Epithelial cell of proximal tubule (primary cell): ENCODE measurements at regions not wholly inside any gene's neighbourhood (a gene's known extent, or its start where the extent isn't known, plus 50 kb on each side); places are given as distances from the start of the nearest gene placed in this dataset.
A peak's percentile ranks its signal among the peaks of the same experiment; 100 is the strongest.

Experiments
- DNase-seq: peaks from one replicate; pipeline ENCODE4 v3.0.0-alpha.2; 2011; ENCODE audit warnings: low read depth
- H3K4me3 ChIP-seq: 2 replicates; pipeline ENCODE4 v1.5.1; 2011; ENCODE audit warnings: low read depth, mild to moderate bottlenecking, low read length
- CTCF ChIP-seq: conservative IDR thresholded peaks from 2 replicates; pipeline ENCODE4 v1.5.1; 2012; ENCODE audit warnings: low read depth, mild to moderate bottlenecking, low read length

- no peak for DNase-seq
- H3K4me3 ChIP-seq, result no peak overlapping the region
- TF ChIP-seq CTCF, result no peak
Measured at GRCh38 chr3:73883497-73883896, 258.8 kb upstream of the PDZRN3 start.

GRCh38 chr3:73874606-73875369 is 250.0 kb upstream of the PDZRN3 start:
- DNase-seq, result no peak
- no peak for TF ChIP-seq CTCF
- H3K4me3 ChIP-seq, result no peak overlapping the region

GRCh38 chr3:73874161-73874560 is 249.4 kb upstream of the PDZRN3 start:
- no peak for TF ChIP-seq CTCF
- H3K4me3 ChIP-seq, result no peak overlapping the region
- DNase-seq, result no peak

GRCh38 chr3:73868688-73869315 is 244.1 kb upstream of the PDZRN3 start:
- no peak for DNase-seq

GRCh38 chr3:73867524-73867923 is 242.8 kb upstream of the PDZRN3 start:
- H3K4me3 ChIP-seq, result no peak overlapping the region
- TF ChIP-seq CTCF, result no peak
- no peak for DNase-seq

More at GRCh38 chr3:73868688-73869315, 244.1 kb upstream of the PDZRN3 start:
- TF ChIP-seq CTCF, result peak; percentile 71
- H3K4me3 ChIP-seq, result no peak overlapping the region

- H3K4me3 ChIP-seq, result no peak overlapping the region
- DNase-seq, result no peak
- no peak for TF ChIP-seq CTCF
Measured at GRCh38 chr3:73866846-73867245, 242.1 kb upstream of the PDZRN3 start.
